Stromal cell of bone marrow (primary cell): ENCODE measurements at regions not wholly inside any gene's neighbourhood (a gene's known extent, or its start where the extent isn't known, plus 50 kb on each side); places are given as distances from the start of the nearest gene placed in this dataset.
"Not testable (repeated sequence)": the region's sequence is repeated elsewhere in the genome, so short reads cannot be mapped to it uniquely, and the experiment has no call there.

Source experiments
- DNase-seq: peaks from one replicate; pipeline ENCODE4 v3.0.0-alpha.2; 2012; ENCODE audit warnings: low read depth

DNA sequence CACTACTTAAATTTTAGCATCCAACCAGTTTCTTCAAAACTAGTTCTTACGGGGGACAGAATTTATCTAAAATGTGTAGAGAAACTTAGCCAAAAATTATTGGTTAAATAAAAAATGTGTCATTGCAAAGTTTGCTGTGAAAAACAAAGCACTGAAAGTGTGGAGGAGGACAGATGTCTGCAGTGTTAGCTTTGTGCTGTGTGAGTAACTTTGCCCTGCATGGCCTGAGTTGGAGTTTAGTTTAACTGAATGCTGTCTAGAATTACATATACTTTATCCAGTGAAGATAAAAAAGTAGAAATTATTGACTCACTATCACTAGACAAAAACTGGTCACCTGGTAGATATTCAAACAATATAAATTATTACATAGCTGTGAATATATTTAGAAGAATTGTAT, 1225.2 kb upstream of the CELF4 start:
- no peak for DNase-seq

DNA sequence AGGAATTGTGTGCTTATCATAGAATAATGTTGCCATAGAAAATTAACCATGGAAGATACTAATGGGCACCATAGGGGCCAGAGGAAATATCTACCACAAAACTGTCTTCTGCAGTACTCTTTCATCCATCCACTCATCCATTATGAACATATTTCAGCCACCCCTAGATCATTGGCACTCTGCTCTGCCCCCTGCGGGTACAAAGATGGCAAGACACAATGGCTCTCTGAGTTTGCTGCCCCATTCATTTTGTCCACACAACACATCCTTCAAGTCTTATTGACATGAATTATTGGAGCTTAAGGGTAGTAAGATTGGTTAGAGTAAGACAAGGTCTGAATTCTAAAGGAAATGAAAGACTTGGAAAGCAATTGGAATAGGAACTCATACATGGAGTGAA, 1224.7 kb upstream of the CELF4 start:
- no peak for DNase-seq

DNA sequence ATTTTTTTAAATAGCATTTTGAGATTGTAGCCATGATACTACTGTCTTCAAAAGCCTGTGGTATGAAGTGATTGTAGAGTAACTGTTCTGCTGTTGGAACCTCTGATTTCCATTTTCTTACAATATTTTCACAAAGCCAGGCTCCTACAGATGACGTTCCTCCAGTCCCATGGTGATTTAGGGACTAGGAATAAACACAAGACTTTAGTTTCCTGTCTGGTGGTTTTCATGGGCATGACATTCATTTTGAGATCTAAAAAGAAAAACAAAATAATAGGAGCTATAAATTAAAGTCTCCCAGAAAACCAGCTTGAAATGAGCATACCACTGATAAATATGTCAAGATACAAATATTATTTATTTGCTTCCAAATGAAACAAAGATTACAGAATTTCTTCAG, 1223.5 kb upstream of the CELF4 start:
- no peak for DNase-seq

DNA sequence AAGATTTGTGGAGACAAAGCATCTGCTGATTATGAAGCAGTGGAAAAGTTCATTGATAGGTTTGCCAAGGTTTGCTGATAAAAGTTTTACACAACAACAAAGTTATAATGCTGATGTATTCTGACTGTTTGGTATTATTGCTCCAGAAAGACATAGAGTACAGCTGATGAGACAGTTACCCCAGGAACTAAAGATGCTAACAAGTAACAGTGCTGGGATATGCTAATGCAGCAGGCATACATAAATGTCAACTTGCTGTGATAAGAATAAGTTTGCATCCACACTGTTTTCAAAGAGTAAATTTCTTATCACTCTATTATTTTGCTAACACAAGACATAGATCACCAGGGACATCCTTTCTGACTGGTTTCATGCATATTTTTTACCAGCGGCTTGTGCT, 1221.3 kb upstream of the CELF4 start:
- no peak for DNase-seq

DNA sequence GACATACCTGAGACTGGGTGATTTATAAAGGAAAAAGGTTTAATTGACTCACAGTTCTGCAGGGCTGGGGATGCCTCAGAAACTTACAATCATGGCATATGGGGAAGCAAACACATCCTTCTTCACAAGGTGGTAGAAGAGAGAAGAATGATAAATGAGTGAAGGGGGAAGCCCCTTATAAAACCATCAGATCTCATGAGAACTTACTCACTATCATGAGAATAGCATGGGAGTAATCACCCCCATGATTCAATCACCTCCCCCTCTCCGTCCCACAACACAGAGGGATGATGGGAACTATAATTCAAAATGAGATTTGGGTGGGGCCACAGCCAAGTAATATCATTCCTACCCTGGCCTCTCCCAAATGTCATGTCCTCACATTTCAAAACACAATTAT, 1206.0 kb upstream of the CELF4 start:
- not testable (repeated sequence) for DNase-seq

DNA sequence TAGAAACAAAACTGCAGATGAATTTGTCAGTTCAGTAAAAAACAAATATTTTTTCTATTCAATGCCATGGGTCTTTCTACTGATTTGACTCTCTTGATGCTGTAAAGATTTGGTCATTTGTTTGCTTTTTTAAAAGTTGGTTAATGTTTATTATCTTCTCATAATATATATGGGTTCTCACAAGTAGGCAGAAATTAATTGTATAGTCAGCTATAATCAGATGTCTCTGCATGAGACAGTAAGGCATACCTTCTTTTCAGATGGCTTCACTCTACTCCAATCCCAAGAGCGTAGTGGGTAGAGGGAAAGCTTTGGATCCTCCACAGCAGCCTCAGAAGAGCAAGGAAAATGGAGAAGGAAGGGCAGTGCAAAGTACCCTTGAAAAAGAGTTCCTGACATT, 1202.9 kb upstream of the CELF4 start:
- DNase-seq = no peak

DNA sequence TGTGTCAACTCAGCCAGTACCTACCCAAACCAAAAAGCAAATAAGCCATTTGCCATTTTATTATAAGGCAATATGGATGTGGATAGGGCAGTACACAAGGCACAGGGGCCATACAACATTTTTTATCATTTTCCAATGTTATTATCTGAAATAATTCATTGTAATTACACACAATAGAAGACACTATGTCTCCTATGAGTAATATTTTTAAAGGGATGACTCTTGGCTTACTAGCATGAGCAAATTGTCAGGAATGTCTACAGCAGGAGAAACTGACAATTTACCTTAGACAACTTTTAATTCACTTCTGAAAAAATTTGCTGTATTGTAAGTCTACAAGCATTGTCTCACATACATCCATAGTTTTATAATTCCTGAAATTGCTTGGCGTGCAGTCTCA, 1193.9 kb upstream of the CELF4 start:
- no peak for DNase-seq

DNA sequence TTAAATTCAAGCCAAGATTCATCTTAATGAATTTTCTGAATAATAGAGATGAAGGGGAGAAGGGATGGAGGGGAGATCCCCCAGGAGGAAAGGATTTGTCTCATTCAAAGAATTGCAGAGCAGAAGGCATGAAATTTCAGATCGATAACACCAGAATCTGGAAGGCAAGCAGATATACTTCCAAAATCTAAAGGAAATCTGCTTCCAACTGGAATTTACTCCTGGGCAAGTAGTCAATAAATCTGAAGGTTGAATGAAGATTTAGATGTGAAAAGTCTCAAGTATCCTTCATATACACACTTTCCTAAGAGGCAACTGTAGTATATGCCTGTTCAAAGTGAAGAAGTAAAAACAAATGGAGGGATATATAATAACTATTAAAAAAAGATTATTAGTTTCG, 1190.8 kb upstream of the CELF4 start:
- DNase-seq = no peak

DNA sequence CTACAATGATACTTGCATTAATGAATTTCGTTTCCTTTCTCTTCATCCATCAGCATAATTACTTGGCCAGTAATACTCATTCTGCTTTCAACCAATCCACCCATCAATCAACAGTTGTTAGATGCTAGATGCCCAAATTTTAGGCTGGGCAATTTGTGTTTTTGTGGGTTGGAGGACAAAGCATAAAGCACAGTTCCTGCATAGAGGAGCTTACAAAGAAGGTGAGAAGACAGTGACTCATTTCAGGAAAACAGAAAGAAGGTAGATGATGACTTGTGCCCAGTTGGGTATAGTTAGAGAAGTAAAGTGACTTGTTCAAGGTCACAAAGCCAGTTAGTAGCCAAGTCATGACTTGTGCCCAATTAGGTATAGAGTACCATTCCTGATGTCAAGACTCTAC, 1186.8 kb upstream of the CELF4 start:
- no peak for DNase-seq

DNA sequence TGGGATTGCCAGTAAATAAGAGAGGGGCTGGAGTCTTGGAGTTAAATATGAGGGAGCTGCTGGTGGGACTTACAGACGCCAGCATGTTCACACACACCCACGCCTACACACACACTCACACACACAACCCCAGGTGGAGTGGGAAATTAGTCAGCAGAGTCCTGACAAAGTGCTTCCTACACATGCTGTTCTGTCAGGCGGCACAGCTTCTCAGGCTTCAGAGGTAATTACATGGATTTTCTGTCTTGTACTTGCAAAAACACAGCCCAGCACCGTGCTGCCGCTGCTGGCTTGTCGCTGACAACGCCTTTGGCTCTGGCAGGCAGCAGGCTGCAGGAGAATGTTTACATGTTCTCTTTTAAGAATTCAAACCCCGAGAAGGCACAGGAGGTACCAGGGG, 1186.3 kb upstream of the CELF4 start:
- no peak for DNase-seq

DNA sequence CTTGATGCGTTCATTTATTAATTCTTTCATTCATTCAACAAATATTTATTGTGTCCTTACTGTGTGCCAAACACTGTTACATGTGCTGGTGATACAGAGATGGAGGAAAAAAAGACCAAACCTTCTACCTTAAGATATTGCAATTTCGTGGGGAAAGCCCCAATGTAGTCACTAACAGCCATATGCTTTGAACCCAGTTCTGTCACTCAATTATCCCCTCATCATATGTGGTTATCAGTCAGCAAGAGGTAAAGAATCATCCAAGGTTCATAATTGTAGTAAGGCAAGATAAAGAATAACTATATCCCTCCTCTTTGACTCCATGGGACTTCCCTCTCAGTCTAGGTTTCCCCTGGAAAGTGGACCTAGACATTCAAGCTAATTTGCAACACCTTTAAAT, 1185.6 kb upstream of the CELF4 start:
- no peak for DNase-seq

DNA sequence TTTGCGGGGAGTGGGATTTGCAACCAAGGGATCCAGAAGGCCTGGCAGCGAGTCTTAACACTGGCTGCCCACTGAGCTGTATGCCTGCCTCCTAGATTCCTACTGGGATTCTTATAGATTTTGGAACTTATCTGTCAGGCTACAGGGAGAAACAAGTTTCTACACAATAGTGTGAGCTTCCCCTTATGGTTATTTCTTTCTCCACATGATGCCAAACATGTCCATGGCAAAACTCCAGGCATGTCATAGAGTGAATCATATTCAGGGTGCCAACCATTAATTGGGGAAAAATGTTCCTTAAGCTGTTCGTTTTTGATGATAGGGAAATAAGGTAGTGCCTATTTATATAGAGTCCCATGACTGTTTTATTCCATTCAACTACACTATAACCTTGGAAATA, 1185.2 kb upstream of the CELF4 start:
- no peak for DNase-seq

DNA sequence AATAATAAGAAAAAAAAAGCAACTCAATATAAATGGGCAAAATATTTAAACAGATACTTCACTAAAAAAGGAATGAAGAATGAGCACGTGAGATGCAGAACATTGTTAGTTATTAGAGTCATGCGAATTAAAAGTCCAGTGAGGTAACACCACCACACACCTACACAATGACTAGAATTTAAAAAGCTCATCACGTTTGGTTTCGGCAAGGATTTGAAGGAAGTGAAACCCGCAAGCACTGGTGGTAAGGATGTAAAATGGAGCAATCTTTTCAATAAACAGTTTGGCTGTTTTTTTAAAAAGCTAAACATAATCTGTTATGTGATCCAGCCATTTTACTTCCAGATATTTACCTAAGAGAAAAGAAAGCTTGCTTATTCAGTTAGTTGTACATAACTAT, 1181.6 kb upstream of the CELF4 start:
- no peak for DNase-seq

DNA sequence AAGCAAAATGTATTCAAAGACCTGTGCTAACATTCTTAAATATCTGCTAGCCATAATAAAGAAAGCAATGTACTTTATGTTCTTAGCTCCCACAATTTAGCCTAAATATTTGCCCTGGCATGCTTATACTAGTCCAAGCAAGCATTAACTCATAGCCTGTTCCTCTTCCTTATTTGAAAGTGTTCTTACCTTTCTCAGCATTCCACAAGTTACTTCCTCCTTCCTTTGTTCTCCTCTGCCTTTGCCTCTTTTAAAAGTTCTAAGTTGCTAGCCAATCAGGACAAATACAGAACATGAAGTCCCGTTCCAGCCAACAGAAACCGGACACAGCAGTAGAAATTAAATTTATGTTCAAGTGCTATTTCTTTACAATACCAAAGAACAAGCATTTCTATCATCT, 1154.6 kb upstream of the CELF4 start:
- DNase-seq = not testable (repeated sequence)

DNA sequence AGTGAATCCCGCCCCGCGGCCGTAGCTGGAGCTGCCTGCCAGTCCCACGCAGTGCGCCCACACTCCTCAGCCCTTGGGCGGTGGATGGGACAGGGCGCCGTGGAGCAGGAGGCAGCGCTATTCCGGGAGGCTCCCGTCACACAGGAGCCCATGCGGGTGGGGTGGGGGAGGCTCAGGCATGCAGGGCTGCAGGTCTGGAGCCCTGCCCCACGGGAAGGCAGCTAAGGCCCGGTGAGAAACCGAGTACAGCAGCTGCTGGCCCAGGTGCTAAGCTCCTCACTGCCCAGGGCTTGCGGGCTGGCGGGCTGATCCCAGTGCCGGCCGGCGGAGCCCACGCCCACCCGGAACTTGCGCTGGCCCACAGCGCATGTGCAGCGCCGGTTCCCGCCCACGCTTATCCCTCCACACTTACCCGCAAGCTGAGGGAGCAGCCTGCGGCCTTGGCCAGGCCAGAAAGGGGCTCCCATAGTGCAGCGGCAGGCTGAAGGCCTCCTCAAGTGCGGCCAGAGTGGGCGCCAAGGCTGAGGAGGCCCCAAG, 1152.8 kb upstream of the CELF4 start:
- no peak for DNase-seq

DNA sequence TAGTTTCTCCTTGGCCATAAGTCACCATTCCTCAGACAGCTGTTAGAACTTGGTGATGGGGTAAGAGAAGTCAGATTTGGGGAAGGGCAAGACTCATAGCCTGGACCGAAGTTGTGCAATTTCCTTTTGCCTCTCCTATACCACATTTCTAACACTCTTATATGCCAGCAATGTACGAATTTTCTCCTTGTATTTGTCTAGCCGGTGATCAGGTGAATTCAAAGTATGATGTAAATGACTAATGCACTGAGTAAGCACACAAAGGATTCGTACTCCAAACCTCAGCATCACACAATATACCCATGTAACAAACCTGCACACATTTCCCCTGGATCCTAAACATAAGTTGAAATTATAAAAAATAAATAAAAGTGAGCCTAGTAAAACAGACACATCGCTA, 1143.5 kb upstream of the CELF4 start:
- no peak for DNase-seq

DNA sequence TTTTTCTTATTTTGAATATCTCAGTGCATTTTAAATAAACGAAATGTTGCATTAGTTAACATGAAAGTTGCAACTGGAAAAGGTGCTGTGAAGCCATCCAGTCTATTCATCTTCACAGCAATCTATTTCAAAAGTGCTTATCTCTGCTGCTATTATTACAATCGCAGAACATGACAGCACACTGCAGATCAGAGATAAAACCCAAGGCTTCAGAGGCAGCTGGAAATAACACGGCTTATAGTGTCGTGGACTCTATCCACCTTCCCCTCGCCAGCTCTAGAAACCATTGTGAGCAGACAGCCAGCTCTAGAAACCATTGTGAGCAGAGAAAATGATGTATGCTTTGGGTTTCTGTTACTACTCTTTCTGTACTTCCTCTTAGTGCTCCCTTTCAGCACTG, 1140.8 kb upstream of the CELF4 start:
- DNase-seq = no peak

DNA sequence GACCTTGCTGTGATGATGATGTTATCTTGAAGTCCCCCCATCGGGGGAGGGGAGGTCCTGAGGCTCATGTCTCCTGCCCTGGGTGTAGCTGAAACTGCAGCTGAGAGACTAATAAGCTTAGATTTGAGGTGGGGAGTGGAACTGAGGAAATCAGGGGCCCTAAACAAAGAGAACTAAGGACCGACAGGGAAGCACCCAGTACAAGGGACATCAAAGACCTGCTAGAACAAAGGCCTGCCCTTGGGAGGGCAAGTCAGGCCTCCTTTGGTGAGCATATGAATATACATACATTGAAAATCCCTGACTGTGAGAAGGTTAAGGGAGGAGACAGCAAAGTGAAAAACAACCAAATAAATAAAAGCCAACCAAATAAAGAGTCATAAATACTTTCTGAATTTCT, 1132.5 kb upstream of the CELF4 start:
- DNase-seq = no peak

DNA sequence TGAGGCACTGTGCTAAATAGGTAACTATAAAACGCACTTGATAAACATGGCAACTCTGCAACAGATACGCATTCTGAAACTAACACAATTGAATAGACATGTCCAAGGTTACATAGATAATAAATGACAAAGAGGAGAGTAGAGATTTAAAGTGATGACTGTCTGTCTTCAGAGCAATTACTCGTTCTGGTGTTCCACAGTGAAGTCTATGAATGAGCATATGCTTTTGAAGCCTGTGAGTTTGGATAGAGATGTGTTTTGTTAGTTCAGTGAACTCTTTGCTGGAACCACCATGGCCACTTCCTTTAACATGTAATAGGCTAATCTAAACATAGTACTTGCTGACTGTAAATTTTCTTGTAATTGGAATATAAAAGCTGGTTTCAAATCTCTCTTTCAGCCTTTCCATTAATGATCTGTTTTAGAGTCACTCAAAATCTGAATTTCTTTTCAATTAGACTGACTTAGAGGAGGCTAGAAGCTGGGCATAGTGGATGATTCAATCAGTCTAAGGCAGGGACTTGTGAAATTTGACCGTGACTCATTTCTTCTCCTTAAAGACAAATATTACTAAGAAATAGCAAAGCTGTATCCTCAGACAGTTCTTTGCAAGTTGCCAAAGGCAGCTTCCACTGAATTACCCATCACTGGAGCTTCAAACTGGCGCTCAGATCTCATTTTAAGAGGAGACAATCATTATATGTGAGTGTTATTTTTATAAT, 1130.1 kb upstream of the CELF4 start:
- DNase-seq = peak; percentile 18

DNA sequence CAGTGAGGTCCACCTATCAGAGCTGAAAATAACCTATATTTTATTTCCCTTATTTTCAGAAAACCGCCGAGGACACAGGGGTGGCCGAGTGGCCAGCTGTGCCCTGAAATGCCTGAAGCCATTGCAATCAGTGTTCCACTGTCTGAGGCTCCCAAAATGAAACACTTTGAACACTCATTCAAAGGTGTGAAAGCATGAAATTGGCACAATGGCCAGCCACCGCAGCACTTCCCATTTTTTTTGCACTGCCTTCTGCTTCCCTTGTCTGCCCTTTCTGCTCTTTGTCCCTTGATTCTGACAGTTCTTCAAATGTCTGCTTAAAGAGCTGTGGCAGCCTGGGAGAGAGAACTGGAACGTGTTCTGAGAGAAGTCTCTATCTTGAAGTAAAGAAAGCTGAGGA, 1127.5 kb upstream of the CELF4 start:
- no peak for DNase-seq

DNA sequence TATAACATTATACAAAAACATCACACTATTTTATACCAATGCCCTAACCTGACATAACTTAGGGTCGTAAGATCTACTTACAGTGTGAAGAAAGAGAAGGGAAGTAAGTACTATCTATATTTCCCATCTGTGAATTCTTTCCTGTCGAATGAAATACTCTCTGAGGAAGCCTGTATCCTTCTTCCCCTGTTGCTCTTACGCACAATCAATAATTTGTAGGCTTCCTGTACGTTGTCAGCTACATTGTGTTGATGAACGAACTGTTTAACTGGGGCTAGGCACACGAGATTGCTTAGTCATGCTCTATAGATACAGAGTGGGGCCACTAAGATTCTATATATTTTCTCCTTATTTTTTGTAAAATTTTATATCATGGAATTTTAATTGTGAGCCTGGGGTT, 1125.0 kb upstream of the CELF4 start:
- no peak for DNase-seq

DNA sequence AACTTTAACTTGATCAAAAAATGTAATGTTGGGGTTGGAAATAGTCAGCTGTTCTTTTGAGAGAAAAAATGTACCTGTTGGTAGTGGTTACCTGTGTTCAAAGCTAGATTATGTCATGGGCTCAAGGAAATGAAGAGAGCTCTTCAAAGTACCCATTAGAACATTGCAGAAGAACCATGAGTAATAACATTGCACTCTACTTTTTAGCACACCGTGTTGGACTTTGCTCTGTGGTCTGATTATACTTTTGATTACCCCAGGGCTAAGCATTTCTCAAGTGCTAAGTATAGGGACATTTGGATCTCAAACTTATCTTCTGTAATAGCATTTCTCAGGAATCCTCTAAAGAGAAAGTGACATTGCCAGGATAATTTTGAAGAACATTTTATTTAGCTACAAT, 1122.8 kb upstream of the CELF4 start:
- DNase-seq = no peak

DNA sequence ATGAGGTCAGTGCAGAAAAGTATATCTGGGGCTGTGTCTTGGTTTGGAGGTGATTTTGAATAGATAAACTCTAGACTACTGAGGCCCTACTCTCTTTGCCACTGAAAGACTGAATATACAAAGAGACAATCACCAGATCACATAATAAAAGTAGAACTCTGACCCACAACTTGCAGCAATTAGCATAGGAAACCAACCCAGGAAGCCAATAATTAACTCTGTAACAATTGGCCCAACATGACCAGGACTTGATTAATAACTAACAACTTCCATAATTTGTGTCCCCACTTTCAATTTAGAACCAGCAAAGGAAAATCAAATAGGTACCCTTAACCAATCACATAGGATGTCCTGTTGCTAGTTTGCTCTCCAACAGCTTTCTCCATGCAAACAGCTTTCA, 1104.9 kb upstream of the CELF4 start:
- DNase-seq = no peak

DNA sequence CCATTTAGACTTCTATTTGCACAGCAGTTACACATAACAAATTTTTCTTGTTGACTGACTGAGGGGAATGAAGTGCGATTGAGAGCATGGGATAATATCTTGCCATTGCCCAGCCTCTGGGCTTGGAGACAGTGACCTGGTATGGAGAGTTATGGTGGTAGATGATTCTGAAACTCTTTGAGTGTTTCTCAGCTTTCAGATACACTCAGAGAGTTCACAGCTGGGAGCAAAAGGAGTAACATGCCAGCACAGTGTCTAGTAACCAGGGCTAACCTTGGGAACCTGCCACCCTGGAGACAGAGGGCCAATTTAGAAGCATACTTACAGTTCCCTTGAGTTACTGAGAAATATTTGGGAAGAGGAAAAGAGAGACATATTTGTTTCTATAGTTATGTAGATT, 1099.3 kb upstream of the CELF4 start:
- no peak for DNase-seq

DNA sequence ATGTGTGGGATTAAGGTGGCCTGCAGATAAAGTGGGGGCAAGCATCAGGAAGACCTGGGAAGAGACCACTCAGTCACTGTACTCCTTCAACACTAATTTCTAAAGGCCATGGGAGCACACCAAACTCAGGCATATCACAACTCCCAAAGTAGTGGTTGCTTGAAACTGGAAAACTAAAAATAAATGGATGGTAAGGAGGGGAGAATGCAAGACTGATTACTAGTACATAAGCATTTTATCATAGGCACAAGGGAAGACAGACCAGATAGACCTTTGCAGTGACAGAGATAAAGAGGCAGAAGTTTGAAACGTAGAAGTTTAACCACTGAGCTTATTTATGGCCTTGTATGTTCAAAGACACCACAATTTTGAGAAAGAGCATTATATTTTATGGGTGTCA, 1098.1 kb upstream of the CELF4 start:
- DNase-seq = no peak
